PFSK-1 (cell line): ENCODE measurements at regions not wholly inside any gene's neighbourhood (a gene's known extent, or its start where the extent isn't known, plus 50 kb on each side); places are given as distances from the start of the nearest gene placed in this dataset.

Experiments
- FOXP2 ChIP-seq: optimal IDR thresholded peaks from 2 replicates; pipeline ENCODE3; 2011; ENCODE audit warnings: borderline replicate concordance, control low read depth, inconsistent platforms; ENCODE audit not compliant: insufficient read depth; ENCODE audit errors: extremely low read length, extremely low read depth
- POLR2AphosphoS5 ChIP-seq: IDR thresholded peaks from 2 replicates; pipeline ENCODE4 v1.6.1; 2012; ENCODE audit warnings: low read depth, mild to moderate bottlenecking, control low read depth, low read length, moderate library complexity
- REST ChIP-seq, 2 experiments: IDR thresholded peaks; 2 replicates each; pipeline versions ENCODE4 v1.6.1 to v1.8.0; 2011 to 2012; ENCODE audit warnings: low read depth in 2 of 2, low read length in 2 of 2, control low read depth in 1 of 2, inconsistent platforms in 1 of 2, mild to moderate bottlenecking in 1 of 2, moderate library complexity in 1 of 2; ENCODE audit not compliant: insufficient read depth in 1 of 2
- SIN3A ChIP-seq: IDR thresholded peaks from 2 replicates; pipeline ENCODE4 v1.6.1; 2012; ENCODE audit warnings: mild to moderate bottlenecking, low read length, moderate library complexity, borderline replicate concordance; ENCODE audit not compliant: insufficient read depth
- TAF1 ChIP-seq: IDR thresholded peaks from 2 replicates; pipeline ENCODE4 v1.6.1; 2012; ENCODE audit warnings: low read length, control low read depth, borderline replicate concordance; ENCODE audit not compliant: insufficient read depth

GRCh38 chr4:124455671-124456070 is 256.9 kb downstream of the ANKRD50 start:
- TF ChIP-seq TAF1, result no peak
- no peak for TF ChIP-seq REST (IDR thresholded peaks at IDR 0.05; ENCODE audit: insufficient read depth in 1 of 2, low read depth in 2 of 2, low read length in 2 of 2)
- no peak for TF ChIP-seq SIN3A
- TF ChIP-seq FOXP2, result no peak
- TF ChIP-seq POLR2AphosphoS5, result no peak

GRCh38 chr4:124459196-124459940 is 253.2 kb downstream of the ANKRD50 start:
- no peak for TF ChIP-seq REST (IDR thresholded peaks at IDR 0.05; ENCODE audit: insufficient read depth in 1 of 2, low read depth in 2 of 2, low read length in 2 of 2)
- TF ChIP-seq TAF1, result no peak
- TF ChIP-seq SIN3A, result no peak
- no peak for TF ChIP-seq FOXP2
- no peak for TF ChIP-seq POLR2AphosphoS5

GRCh38 chr4:124459941-124460310 is 252.6 kb downstream of the ANKRD50 start:
- no peak for TF ChIP-seq FOXP2
- no peak for TF ChIP-seq REST (IDR thresholded peaks at IDR 0.05; ENCODE audit: insufficient read depth in 1 of 2, low read depth in 2 of 2, low read length in 2 of 2)
- no peak for TF ChIP-seq POLR2AphosphoS5
- no peak for TF ChIP-seq SIN3A
- TF ChIP-seq TAF1, result no peak

GRCh38 chr4:124462954-124463828 is 249.3 kb downstream of the ANKRD50 start:
- no peak for TF ChIP-seq FOXP2
- no peak for TF ChIP-seq SIN3A
- no peak for TF ChIP-seq REST (IDR thresholded peaks at IDR 0.05; ENCODE audit: insufficient read depth in 1 of 2, low read depth in 2 of 2, low read length in 2 of 2)
- TF ChIP-seq POLR2AphosphoS5, result no peak
- TF ChIP-seq TAF1, result no peak
